ENCODE measurements at regions not wholly inside any gene's neighbourhood (a gene's known extent, or its start where the extent isn't known, plus 50 kb on each side); places are given as distances from the start of the nearest gene placed in this dataset.
"Not testable (repeated sequence)": the region's sequence is repeated elsewhere in the genome, so short reads cannot be mapped to it uniquely, and the experiment has no call there.

DNA sequence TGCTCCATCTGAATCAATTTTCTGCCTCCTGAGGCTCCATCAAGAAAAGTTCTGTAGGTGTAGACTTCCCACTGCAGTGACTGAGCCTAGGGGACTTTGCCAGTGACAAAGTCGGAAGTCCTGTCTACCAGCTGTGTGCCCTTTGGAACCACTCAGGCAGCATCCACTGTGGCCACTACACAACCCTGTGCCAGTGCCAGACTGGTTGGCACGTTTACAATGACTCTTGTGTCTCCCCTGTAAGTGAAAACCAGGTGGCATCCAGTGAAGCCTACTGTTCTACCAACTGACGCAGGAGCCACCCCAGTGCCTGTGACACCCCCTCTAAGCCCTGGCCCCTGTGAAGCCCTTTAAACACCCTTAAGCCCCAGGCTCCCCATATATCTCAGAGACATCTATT, 132.1 kb upstream of the SERPINE2 start:
- no peak for DNase-seq
- Mint-ChIP-seq H3K27ac (no peak overlapping the region), H3K4me3 (no peak overlapping the region), H3K4me1 (no peaks in the 10 kb centered on the region), H3K36me3 (no peaks in the 10 kb centered on the region), H3K9me3 (no peaks in the 10 kb centered on the region), H3K27me3 (peaks cover 5% of the 10 kb centered on the region)
- ATAC-seq (ENCODE audit: low read depth) = no peak
- POLR2A ChIA-PET = no interaction called here

DNA sequence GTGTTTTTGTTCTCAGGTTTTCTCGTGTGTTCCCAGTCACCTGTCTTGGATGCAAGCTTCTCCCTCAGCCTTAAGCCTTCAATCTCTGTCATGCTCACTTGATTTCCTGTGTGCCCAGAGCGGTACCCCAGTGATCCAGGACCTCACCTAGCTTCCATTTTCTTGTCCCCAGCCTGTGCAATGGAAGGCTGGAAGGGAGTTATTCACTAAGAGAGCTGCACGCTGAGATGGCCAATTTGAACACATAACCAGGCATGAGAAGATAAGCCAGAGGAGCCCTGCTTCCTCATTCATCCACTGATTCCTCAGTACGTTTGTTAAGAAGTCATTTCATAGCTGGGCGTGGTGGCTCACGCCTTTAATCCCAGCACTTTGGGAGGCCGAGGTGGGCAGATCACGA, 130.8 kb upstream of the SERPINE2 start:
- Mint-ChIP-seq H3K4me1 (no peaks in the 10 kb centered on the region), H3K27ac (no peak overlapping the region), H3K27me3 (peaks cover 3% of the 10 kb centered on the region), H3K9me3 (no peaks in the 10 kb centered on the region), H3K36me3 (no peaks in the 10 kb centered on the region), H3K4me3 (no peak overlapping the region)
- POLR2A ChIA-PET = no interaction called here
- ATAC-seq (ENCODE audit: low read depth) (no peak), DNase-seq (no peak)

GRCh38 chr2:224167781-224168180, 128.7 kb upstream of the SERPINE2 start:
- POLR2A ChIA-PET; DNase-seq; ATAC-seq (ENCODE audit: low read depth); H3K9me3 Mint-ChIP-seq; H3K4me3 Mint-ChIP-seq; H3K27me3 Mint-ChIP-seq; H3K4me1 Mint-ChIP-seq; H3K36me3 Mint-ChIP-seq; H3K27ac Mint-ChIP-seq: not testable (repeated sequence)

- no peak for DNase-seq
- Mint-ChIP-seq H3K27me3 (peaks cover 2% of the 10 kb centered on the region), H3K27ac (no peak overlapping the region), H3K4me3 (no peak overlapping the region), H3K9me3 (no peaks in the 10 kb centered on the region), H3K36me3 (no peaks in the 10 kb centered on the region), H3K4me1 (no peaks in the 10 kb centered on the region)
- POLR2A ChIA-PET = no interaction called here
- no peak for ATAC-seq (ENCODE audit: low read depth)
These were observed 127.6 kb upstream of the SERPINE2 start for GRCh38 chr2:224166654-224167053.

DNA sequence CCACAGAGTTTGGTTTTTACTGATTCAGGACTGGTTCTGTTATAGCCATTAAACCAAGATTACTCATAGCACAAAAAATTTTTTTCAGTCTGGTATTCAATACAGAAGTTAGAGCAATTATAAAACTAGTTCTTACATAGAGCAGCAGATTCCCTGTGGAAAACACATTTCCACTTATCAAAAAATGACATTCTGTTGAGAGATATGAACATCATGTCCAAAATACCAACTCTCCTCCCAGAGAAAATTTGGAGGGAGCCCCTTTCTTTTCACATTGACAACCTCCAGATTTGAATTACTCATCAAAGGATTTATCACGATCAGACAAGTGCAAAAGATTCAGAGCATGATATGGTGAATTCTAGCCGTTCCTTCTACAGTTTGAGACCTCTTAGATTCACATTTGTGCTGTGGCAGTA, 126.8 kb upstream of the SERPINE2 start:
- DNase-seq (no peak), ATAC-seq (ENCODE audit: low read depth) (no peak)
- H3K27ac Mint-ChIP-seq = no peak overlapping the region
- POLR2A ChIA-PET = no interaction called here
- H3K4me1 Mint-ChIP-seq = no peaks in the 10 kb centered on the region
- H3K9me3 Mint-ChIP-seq = no peaks in the 10 kb centered on the region
- no peak overlapping the region for H3K4me3 Mint-ChIP-seq
- H3K27me3 Mint-ChIP-seq = peaks cover 2% of the 10 kb centered on the region
- H3K36me3 Mint-ChIP-seq = no peaks in the 10 kb centered on the region

- H3K4me3 Mint-ChIP-seq = no peak overlapping the region
- H3K4me1 Mint-ChIP-seq = no peaks in the 10 kb centered on the region
These were observed 124.7 kb upstream of the SERPINE2 start for GRCh38 chr2:224163566-224164307.

GRCh38 chr2:224162122-224162521, 123.0 kb upstream of the SERPINE2 start:
- ATAC-seq (ENCODE audit: low read depth) (no peak), DNase-seq (no peak)
- POLR2A ChIA-PET = no interaction called here
- Mint-ChIP-seq H3K36me3 (no peaks in the 10 kb centered on the region), H3K27ac (no peak overlapping the region), H3K9me3 (no peaks in the 10 kb centered on the region), H3K27me3 (peaks cover 2% of the 10 kb centered on the region), H3K4me1 (no peaks in the 10 kb centered on the region), H3K4me3 (no peak overlapping the region)

More at GRCh38 chr2:224163566-224164307, 124.7 kb upstream of the SERPINE2 start:
- Mint-ChIP-seq H3K27me3 (peaks cover 2% of the 10 kb centered on the region), H3K36me3 (no peaks in the 10 kb centered on the region), H3K9me3 (no peaks in the 10 kb centered on the region), H3K27ac (no peak overlapping the region)
- POLR2A ChIA-PET = no interaction called here
- ATAC-seq (ENCODE audit: low read depth) (no peak), DNase-seq (no peak)

GRCh38 chr2:224161712-224162111, 122.6 kb upstream of the SERPINE2 start:
- Mint-ChIP-seq H3K4me3 (no peak overlapping the region), H3K9me3 (no peaks in the 10 kb centered on the region), H3K36me3 (no peaks in the 10 kb centered on the region), H3K27me3 (peaks cover 2% of the 10 kb centered on the region), H3K27ac (no peak overlapping the region), H3K4me1 (no peaks in the 10 kb centered on the region)
- POLR2A ChIA-PET = no interaction called here
- no peak for DNase-seq
- no peak for ATAC-seq (ENCODE audit: low read depth)

- Mint-ChIP-seq H3K27ac (no peak overlapping the region), H3K36me3 (no peaks in the 10 kb centered on the region), H3K9me3 (no peaks in the 10 kb centered on the region), H3K4me3 (no peak overlapping the region), H3K4me1 (no peaks in the 10 kb centered on the region), H3K27me3 (peaks cover 2% of the 10 kb centered on the region)
- no peak for ATAC-seq (ENCODE audit: low read depth)
- DNase-seq = no peak
- POLR2A ChIA-PET = no interaction called here
These were observed 121.8 kb upstream of the SERPINE2 start for GRCh38 chr2:224160917-224161316.

DNA sequence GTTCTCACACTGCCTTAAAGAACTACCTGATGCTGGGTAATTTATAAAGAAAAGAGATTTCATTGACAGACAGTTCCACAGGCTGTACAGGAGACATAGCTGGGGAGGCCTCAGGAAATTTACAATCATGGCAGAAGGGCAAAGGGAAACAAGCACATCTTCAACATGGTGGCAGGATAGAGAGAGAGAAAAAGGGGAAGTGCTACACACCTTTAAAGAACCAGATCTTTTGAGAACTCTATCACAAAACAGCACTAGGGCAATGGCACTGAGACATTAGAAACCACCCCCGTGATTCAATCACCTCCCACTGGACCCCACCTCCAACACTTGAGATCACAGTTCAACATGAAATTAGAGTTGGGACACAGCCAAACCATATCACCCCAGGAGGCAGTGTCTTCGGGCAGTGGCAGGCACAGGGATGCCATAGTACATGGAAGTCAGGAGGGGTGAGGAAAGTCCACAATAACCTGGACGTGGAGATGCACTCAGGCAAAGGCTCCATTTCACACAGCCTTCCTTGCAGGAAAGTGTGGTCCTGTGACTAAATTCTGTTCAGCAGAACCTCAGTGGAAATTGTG, 120.4 kb upstream of the SERPINE2 start:
- Mint-ChIP-seq H3K4me3 (no peak overlapping the region), H3K36me3 (no peaks in the 10 kb centered on the region), H3K27me3 (peaks cover 2% of the 10 kb centered on the region), H3K9me3 (no peaks in the 10 kb centered on the region), H3K4me1 (no peaks in the 10 kb centered on the region), H3K27ac (no peak overlapping the region)
- ATAC-seq (ENCODE audit: low read depth) (no peak), DNase-seq (no peak)
- POLR2A ChIA-PET = no interaction called here

DNA sequence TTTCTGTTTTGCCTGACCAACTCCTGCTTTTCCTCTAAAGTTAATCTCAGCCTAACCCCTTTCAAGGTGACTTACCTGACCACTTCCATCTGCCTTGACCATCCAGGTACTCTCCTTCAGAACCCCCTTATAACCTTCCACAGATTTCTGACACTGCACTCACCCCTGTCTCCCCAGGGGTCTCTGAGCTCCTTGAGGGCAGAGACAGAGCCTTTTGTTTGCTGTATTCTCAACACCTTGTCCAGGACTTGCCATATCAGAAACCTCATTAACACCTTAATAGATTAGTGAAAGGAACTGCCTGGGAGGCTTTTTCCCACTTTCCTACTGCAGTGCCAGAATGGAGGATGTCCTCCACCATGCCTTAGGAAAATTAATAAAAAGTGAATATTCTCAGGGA, 119.7 kb upstream of the SERPINE2 start:
- H3K4me3 Mint-ChIP-seq = no peak overlapping the region
- H3K27me3 Mint-ChIP-seq = peaks cover 2% of the 10 kb centered on the region
- no peaks in the 10 kb centered on the region for H3K36me3 Mint-ChIP-seq
- POLR2A ChIA-PET = no interaction called here
- ATAC-seq (ENCODE audit: low read depth) (no peak), DNase-seq (no peak)
- H3K4me1 Mint-ChIP-seq = no peaks in the 10 kb centered on the region
- H3K9me3 Mint-ChIP-seq = no peaks in the 10 kb centered on the region
- H3K27ac Mint-ChIP-seq = no peak overlapping the region

DNA sequence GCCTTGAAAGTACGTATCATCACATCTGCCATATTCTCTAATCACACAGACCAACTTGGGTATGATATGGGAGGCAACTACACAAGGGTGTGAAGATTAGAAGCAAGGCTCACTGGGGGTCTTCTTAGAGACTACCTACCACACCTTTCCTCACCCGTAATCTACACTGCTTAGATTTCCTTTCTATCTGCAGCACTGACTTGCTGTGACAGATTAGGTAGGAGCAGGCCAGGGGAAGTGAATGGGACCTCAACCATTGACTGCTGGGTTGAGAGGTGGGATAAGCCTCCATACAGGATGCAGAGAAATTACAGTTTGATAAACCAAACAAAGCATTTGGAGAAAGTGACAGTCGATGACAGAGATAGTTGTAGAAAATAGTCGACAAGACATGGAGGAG, 119.0 kb upstream of the SERPINE2 start:
- H3K4me3 Mint-ChIP-seq = no peak overlapping the region
- POLR2A ChIA-PET = no interaction called here
- H3K36me3 Mint-ChIP-seq = no peaks in the 10 kb centered on the region
- H3K27ac Mint-ChIP-seq = no peak overlapping the region
- H3K4me1 Mint-ChIP-seq = no peaks in the 10 kb centered on the region
- ATAC-seq (ENCODE audit: low read depth) (no peak), DNase-seq (no peak)
- no peaks in the 10 kb centered on the region for H3K27me3 Mint-ChIP-seq
- H3K9me3 Mint-ChIP-seq = no peaks in the 10 kb centered on the region

DNA sequence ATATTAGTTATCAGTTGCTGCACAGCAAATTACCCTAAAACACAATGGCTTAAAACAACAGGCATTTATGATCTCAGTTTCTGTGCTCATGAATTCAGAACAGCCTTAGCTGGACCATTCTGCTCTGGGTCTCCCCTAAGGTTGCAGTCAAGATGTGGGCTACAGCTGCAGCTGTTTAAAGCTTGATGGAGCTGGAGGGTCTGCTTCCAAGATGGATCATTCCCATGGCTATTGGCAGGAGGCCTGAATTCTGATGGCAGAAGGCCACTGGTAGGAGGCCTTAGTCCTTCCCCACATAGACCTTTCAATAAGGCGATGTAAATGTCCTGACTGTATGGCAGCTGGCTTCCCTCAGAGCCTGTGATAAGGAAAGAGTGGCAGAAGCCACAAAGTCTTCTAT, 118.6 kb upstream of the SERPINE2 start:
- POLR2A ChIA-PET = no interaction called here
- H3K27me3 Mint-ChIP-seq = no peaks in the 10 kb centered on the region
- H3K9me3 Mint-ChIP-seq = no peaks in the 10 kb centered on the region
- H3K4me1 Mint-ChIP-seq = no peaks in the 10 kb centered on the region
- ATAC-seq (ENCODE audit: low read depth) (no peak), DNase-seq (no peak)
- no peak overlapping the region for H3K27ac Mint-ChIP-seq
- H3K4me3 Mint-ChIP-seq = no peak overlapping the region
- no peaks in the 10 kb centered on the region for H3K36me3 Mint-ChIP-seq

GRCh38 chr2:224156436-224156835, 117.3 kb upstream of the SERPINE2 start:
- Mint-ChIP-seq H3K4me3 (no peak overlapping the region), H3K36me3 (no peaks in the 10 kb centered on the region), H3K27me3 (no peaks in the 10 kb centered on the region), H3K27ac (no peak overlapping the region), H3K4me1 (no peaks in the 10 kb centered on the region), H3K9me3 (no peaks in the 10 kb centered on the region)
- ATAC-seq (ENCODE audit: low read depth) = no peak
- POLR2A ChIA-PET = no interaction called here
- no peak for DNase-seq

All from activated naive CD8-positive, alpha-beta T cell treated with anti-CD3 and anti-CD28 coated beads, Interleukin-2, amount 10 ng/mL, durations not matched to agents 7 days and 5 days (primary cell).